ENCODE measurements at regions not wholly inside any gene's neighbourhood (a gene's known extent, or its start where the extent isn't known, plus 50 kb on each side); places are given as distances from the start of the nearest gene placed in this dataset.

- no peak for TF ChIP-seq CTCF (IDR thresholded peaks at IDR 0.05)
- no peak for TF ChIP-seq CREM (CRISPR knock-in tag; IDR thresholded peaks at IDR 0.05)
- TF ChIP-seq, protein P1, sequence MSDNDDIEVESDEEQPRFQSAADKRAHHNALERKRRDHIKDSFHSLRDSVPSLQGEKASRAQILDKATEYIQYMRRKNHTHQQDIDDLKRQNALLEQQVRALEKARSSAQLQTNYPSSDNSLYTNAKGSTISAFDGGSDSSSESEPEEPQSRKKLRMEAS (CRISPR knock-in tag; IDR thresholded peaks at IDR 0.05), result no peak
These were observed 146.8 kb downstream of the SMAD6 start for GRCh38 chr15:66848686-66849392.
